Ascending aorta (tissue), 2 donors: ENCODE measurements at regions not wholly inside any gene's neighbourhood (a gene's known extent, or its start where the extent isn't known, plus 50 kb on each side); places are given as distances from the start of the nearest gene placed in this dataset.

Source experiments
- DNase-seq, 2 donors: peaks; one replicate each; pipeline ENCODE4 v3.0.0-alpha.2; 2019; ENCODE audit warnings: low spot score in 2 of 2
- H3K27ac ChIP-seq, 2 donors: fragments of 200-600 bp; sonication (generic); one replicate each; pipeline ENCODE4 v1.5.1; 2016 to 2017; ENCODE audit warnings: mild to moderate bottlenecking in 1 of 2
- H3K27me3 ChIP-seq: fragments of 200-600 bp; sonication (generic); one replicate; pipeline ENCODE4 v1.5.1; 2017
- H3K36me3 ChIP-seq, 2 donors: fragments of 200-600 bp; sonication (generic); one replicate each; pipeline ENCODE4 v1.5.1; 2016
- H3K4me1 ChIP-seq, 2 donors: fragments of 200-600 bp; sonication (generic); one replicate each; pipeline ENCODE4 v1.5.1; 2016 to 2017; ENCODE audit warnings: mild to moderate bottlenecking in 1 of 2
- H3K4me3 ChIP-seq, 2 donors: fragments of 200-600 bp; sonication (generic); one replicate each; pipeline ENCODE4 v1.5.1; 2016 to 2017; ENCODE audit warnings: mild to moderate bottlenecking in 1 of 2
- H3K9me3 ChIP-seq, 2 donors: fragments of 200-600 bp; sonication (generic); one replicate each; pipeline ENCODE4 v1.5.1; 2016
- intact Hi-C: fragments of 100-400 bp; cut with DNase I; formaldehyde crosslinking; loops from one replicate; pipeline ENCODE4 v1.15.1; 2023
- TF ChIP-seq, protein P1 (sequence below), 3 experiments: fragments of 200-600 bp in 2 of 3; fragments of 450-650 bp in 1 of 3; sonication (generic) in 2 of 3; IDR thresholded peaks; one replicate each; pipeline ENCODE4 v1.5.1; 2016 to 2019; ENCODE audit warnings: antibody characterized with exemption in 3 of 3, mild to moderate bottlenecking in 1 of 3, moderate library complexity in 1 of 3

- Histone ChIP-seq H3K4me3 (no peak overlapping the region), H3K36me3 (no peaks in the 10 kb centered on the region), H3K27ac (no peak overlapping the region), H3K9me3 (no peaks in the 10 kb centered on the region), H3K4me1 (no peaks in the 10 kb centered on the region), H3K27me3 (no peaks in the 10 kb centered on the region)
- intact Hi-C loops: no loop called here
- DNase-seq: no peak
- TF ChIP-seq, protein P1, sequence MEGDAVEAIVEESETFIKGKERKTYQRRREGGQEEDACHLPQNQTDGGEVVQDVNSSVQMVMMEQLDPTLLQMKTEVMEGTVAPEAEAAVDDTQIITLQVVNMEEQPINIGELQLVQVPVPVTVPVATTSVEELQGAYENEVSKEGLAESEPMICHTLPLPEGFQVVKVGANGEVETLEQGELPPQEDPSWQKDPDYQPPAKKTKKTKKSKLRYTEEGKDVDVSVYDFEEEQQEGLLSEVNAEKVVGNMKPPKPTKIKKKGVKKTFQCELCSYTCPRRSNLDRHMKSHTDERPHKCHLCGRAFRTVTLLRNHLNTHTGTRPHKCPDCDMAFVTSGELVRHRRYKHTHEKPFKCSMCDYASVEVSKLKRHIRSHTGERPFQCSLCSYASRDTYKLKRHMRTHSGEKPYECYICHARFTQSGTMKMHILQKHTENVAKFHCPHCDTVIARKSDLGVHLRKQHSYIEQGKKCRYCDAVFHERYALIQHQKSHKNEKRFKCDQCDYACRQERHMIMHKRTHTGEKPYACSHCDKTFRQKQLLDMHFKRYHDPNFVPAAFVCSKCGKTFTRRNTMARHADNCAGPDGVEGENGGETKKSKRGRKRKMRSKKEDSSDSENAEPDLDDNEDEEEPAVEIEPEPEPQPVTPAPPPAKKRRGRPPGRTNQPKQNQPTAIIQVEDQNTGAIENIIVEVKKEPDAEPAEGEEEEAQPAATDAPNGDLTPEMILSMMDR (IDR thresholded peaks at IDR 0.05): no peak
These were observed 134.7 kb upstream of the CDYL start for GRCh38 chr6:4641461-4641860.

- TF ChIP-seq, protein P1 (IDR thresholded peaks at IDR 0.05): no peak
- no peaks in the 10 kb centered on the region for H3K36me3 ChIP-seq
- H3K9me3 ChIP-seq: no peaks in the 10 kb centered on the region
- H3K4me3 ChIP-seq: no peak overlapping the region
- no peaks in the 10 kb centered on the region for H3K4me1 ChIP-seq
- intact Hi-C loops: no loop called here
- H3K27me3 ChIP-seq: no peaks in the 10 kb centered on the region
- H3K27ac ChIP-seq: no peak overlapping the region
- DNase-seq: no peak
These were observed 136.1 kb upstream of the CDYL start for GRCh38 chr6:4640139-4640538.

- Histone ChIP-seq H3K4me1 (no peaks in the 10 kb centered on the region), H3K27me3 (no peaks in the 10 kb centered on the region), H3K36me3 (no peaks in the 10 kb centered on the region), H3K4me3 (no peak overlapping the region), H3K27ac (no peak overlapping the region), H3K9me3 (no peaks in the 10 kb centered on the region)
- intact Hi-C loops: no loop called here
- TF ChIP-seq, protein P1 (IDR thresholded peaks at IDR 0.05): no peak
- no peak for DNase-seq
These were observed 137.6 kb upstream of the CDYL start for GRCh38 chr6:4638641-4639040.

DNA sequence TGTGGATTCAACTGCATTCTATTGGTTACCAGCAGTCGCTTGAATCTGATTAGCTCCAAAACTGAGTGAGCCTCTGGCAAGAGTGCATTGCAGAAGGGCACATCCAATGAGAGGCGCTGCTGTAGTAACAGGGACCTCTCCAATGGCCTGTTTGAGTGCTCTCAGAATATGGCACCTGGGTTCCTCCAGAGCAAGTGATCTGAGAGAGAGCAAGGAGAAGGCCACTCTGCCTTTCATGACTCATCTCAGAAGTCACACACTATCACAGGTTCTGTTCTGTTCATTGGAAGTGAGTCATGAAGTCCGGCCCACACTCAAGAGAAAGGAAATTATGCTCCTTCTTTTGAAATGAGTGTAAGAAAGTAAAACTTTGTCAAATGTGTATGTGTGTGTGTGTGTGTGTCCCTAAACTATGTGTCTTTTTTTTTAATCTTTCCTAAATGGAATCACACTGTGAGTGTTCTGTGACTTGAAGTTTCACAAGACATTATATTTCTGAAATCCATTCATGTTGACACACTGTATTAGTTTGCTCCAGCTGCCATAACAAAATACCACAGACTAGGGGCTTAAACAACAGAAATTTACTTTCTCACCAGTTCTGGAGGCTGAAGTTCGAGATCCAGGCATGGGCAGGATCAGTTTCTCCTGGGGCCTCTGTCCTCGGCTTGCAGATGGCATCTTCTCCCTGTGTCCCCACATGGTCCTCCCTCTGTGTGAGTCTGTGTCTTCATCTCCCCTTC is 138.3 kb upstream of the CDYL start:
- no peak overlapping the region for H3K27ac ChIP-seq
- no peaks in the 10 kb centered on the region for H3K9me3 ChIP-seq
- no peaks in the 10 kb centered on the region for H3K36me3 ChIP-seq
- no peaks in the 10 kb centered on the region for H3K27me3 ChIP-seq
- H3K4me1 ChIP-seq: no peaks in the 10 kb centered on the region
- intact Hi-C loops: no loop called here
- DNase-seq: no peak
- H3K4me3 ChIP-seq: no peak overlapping the region
- TF ChIP-seq, protein P1 (IDR thresholded peaks at IDR 0.05): no peak

DNA sequence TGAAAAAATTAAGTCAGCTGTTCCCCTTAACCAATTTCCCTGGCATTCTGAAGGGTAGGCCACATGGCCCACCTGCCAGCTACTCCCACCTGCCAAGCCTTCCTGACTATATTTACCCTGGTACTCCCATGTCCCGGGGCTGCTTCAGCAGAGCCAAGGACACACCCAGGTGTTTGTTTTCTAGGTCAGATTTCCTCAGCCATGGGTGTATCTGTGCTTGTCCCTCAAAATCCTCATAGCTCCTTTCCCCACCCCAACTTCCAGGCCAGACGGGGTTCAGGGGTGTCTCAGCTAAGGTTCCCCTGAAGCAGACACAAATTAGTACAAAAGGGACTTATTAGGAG is 139.4 kb upstream of the CDYL start:
- H3K4me3 ChIP-seq: no peak overlapping the region
- intact Hi-C loops: no loop called here
- no peaks in the 10 kb centered on the region for H3K4me1 ChIP-seq
- H3K9me3 ChIP-seq: no peaks in the 10 kb centered on the region
- H3K27ac ChIP-seq: no peak overlapping the region
- no peaks in the 10 kb centered on the region for H3K27me3 ChIP-seq
- no peaks in the 10 kb centered on the region for H3K36me3 ChIP-seq
- DNase-seq: no peak
- TF ChIP-seq, protein P1 (IDR thresholded peaks at IDR 0.05): no peak
